Myocyte (in vitro differentiated cells): ENCODE measurements at regions not wholly inside any gene's neighbourhood (a gene's known extent, or its start where the extent isn't known, plus 50 kb on each side); places are given as distances from the start of the nearest gene placed in this dataset.

Experiments
- DNase-seq: peaks from one replicate; pipeline ENCODE4 v3.0.0-alpha.2; 2012; ENCODE audit warnings: low read depth

GRCh38 chr16:80489173-80489572 is 51.6 kb upstream of the DYNLRB2 start:
- DNase-seq = no peak

- DNase-seq = no peak
These were observed 52.6 kb upstream of the DYNLRB2 start for GRCh38 chr16:80488167-80488566.

DNA sequence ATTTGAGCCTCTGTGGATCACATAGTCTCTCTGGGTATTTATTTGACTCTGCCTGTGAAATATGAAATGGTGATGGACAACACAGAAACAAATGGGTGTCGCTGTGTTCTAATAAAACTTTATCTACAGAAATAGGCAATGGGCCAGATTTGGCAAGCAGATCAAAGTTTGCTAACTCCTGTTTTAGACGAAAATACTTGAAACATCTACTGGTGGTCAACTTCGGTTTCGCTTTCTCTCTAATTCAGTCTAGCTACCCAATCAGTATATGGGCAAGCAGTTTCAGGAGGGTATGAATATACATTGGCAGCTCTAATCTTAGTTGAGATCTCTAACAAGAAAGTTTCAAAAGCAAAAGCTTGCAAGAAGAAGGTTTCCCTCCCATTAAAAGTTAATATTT is 60.1 kb upstream of the DYNLRB2 start:
- DNase-seq = no peak

GRCh38 chr16:80477838-80478237 is 63.0 kb upstream of the DYNLRB2 start:
- no peak for DNase-seq

DNA sequence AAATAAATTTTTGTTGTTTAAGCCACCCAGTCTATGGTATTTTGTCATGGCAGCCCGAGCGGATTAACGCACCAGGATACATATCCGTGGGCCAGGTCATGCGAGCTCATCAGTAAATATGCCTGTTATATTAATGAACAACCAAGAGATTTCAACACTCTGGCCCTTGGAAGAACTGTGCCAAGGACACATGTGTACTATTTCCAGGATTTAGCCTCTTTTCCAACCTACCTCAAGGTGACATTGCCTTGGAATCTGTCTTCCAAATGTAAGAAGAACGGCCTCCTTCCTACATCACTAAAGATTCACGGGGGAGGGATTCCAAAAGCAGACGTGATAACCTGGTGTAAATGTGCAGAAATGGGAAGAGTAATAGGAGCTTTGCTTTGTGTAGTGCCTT is 72.8 kb upstream of the DYNLRB2 start:
- DNase-seq = no peak

DNA sequence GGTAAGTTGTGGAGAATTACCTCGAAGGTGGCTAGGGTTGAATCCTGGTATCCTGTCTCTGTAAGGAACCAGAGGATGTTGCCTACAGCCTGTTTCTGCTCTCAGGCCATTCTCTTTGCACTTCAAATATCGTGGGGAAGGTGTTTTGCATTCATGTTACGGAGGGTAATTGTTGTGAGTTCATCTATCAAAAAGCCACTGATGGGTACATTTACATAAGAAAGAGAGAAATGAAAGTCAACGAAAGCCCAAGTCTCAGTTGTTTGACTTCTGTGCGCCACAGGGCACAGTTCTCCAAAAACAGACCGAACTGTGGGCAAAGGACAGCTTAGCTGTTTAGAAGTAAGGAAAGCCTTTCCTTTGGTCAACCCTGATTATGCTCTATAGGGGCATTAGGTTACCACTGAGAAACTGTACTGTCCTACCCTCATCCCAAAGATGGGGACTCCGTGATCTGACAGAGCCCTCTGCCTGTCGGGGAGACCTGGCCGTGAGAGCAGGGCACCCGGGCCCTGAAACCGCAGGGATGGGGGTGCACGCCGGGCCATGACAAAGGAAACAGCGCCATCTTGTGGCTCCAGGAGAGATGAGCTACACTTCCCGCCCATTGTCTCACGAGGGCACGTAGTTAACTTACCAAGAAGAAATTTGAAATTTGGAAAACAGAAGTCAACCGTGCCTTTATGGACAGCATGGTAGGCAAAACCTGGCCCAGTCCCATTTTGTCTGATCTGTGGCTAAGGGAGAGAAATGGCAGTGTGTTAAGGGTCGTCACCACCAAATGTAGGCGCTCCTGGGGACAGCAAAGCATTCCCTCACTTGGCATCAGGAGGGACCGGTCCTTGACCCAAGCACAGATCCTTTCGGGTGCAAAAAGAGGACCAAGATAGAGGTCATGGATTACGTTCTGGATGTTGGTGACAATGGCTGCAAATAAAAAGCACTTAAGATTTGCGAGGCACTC is 74.5 kb upstream of the DYNLRB2 start:
- peak; percentile 60 for DNase-seq

DNA sequence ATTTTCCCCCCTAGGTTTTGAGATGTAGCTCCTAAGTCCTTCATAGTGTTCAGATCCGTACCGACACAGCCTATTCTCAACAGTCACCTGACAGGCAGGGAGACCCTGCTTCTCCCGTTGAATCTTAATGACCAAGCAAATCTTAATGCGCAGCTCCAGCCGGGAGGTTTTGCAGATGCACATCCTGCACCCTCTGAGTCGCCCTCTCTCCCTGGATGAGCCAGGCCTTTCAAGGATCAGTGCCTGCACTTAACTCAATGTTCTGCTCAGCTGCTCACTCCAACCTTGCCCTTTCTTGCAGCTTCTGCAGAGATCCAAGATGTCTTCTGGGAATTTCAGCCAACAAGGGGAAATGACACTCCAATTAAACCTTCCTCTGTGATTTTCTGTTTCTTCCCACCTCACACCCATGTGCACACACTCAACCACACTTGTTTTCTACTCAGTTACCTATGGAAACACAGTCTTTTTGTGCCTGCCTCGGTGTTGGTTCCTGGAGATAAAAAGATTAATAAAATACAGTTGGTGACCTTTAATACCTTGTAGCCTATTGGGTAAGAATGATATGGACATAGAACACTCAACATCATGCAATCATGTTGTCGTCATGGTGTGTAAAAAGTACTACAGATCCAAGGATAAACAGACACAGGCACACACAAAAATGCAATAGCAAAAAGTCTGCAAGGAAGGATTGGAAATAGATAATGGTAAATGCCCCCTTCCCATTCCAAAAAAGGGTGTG is 76.9 kb upstream of the DYNLRB2 start:
- DNase-seq = no peak

GRCh38 chr16:80463326-80463725 is 77.5 kb upstream of the DYNLRB2 start:
- DNase-seq = no peak

GRCh38 chr16:80462917-80463316 is 77.9 kb upstream of the DYNLRB2 start:
- DNase-seq = no peak

DNA sequence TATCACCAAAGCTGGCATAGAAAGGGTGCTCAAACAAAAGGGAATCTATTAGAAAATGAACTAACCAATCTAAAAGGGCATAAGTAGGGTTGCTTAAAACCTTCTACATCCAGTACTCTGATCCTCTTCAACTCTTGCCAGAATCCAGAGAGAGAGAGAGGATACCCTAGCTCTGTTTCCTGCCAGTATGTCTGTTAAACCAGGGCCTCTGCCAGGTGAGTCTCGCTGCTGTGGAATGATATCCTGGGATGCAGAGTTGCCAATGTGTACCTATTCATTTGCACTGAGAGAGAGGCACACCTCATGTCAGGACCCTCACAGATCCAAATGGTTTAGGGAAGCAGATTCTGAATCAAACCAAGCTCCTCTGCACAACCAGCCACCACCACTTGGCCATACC is 79.8 kb upstream of the DYNLRB2 start:
- no peak for DNase-seq

- no peak for DNase-seq
These were observed 80.8 kb upstream of the DYNLRB2 start for GRCh38 chr16:80459966-80460365.

DNA sequence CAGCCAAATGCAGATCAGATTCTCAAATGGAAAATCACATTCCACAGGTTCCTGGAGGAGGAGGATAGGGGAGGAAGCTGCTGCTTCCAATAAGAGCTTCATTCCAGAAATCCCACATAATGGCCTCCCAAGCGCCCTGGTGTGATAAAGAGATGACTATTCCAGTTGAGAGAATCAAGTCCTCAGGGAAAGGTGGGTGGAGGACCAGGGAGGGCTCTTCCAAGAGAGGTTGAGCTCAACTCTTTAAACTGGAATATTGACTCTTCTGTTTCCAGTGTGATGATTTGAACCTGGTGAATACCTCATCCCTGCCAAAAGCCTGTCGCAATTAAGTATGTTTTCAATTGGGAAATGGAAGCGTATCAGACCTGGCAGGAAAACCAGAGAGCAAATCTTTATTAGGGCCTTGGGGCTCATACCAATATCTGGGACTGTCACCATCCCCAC is 81.4 kb upstream of the DYNLRB2 start:
- no peak for DNase-seq

DNA sequence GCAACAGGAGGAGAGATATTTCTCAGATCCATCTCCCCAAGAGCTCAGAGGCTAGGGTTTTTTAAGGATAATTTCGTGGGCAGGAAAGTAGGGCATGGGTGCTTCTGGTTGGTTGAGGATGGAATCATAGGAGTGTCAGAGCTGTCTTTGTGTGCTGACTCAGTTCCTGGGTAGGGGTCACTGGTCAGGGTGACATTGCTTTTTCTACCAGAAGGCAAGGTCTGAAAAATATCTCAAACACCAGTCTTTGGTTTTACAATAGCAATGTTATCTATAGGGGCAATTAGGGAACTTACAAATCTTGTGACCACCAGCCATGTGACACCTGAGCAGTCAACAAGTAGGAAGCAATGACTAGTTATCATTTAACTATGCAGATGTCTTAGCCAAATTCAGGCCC is 82.9 kb upstream of the DYNLRB2 start:
- no peak for DNase-seq

- DNase-seq = no peak
These were observed 86.0 kb upstream of the DYNLRB2 start for GRCh38 chr16:80454802-80455201.

DNA sequence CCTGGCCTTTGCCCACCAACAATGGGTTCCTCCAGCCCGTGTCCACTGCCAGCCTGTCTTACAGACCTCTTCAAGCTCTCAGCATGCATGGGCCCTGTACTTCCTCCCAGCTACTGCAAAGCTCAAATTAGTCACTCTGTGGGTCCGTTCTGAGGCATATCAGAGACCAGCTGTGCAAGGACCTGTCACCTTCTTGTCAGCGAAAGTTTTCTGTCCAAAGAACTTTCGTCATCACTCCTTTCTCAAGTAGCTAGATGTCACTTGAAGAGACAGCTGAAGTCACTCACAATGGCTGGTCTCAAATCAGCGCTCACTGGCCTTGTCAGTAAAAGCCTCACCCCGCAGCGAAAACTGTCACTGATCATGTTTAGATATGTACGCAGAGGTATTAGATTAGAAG is 91.4 kb upstream of the DYNLRB2 start:
- DNase-seq = no peak

GRCh38 chr16:80447241-80447640 is 93.6 kb upstream of the DYNLRB2 start:
- no peak for DNase-seq

- no peak for DNase-seq
These were observed 98.0 kb upstream of the DYNLRB2 start for GRCh38 chr16:80442779-80443178.

DNA sequence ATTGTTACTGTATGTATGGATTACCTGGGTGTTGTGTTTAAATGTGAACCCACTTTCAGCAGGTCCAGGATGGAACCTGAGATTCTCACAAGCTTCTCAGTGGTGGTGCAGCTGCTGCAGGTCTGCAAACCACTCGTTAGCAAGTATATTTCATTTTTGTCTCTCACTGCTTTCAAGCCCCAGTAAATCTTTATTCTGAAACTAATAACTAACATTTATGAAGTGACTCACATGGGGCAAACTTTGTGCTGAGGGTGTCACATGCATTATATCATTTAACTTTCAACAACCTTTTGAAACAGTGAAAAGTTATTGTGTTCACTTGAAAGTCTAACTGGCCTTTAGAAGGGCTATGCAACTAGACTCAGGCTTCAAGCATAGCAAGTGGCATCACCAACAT is 98.9 kb upstream of the DYNLRB2 start:
- DNase-seq = no peak

DNA sequence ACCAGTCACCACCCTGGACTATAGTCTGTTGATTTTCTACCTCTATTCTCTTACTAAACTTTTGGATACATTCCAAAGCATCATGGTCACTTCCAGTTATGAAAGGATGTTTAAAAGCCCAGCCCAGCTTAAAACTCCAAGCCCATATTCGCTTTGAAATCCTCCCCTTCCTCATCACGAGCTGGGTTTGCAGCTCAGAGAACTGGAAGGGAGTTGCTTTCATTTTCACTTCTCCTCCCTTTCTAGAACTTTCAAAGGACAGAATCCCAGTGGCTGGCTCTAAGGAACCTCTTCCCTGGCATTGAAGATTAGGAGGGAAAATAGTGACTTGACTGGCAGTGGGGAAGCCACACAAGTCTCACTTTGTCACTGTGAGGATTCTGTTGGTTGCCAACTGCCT is 100.1 kb upstream of the DYNLRB2 start:
- DNase-seq = no peak

DNA sequence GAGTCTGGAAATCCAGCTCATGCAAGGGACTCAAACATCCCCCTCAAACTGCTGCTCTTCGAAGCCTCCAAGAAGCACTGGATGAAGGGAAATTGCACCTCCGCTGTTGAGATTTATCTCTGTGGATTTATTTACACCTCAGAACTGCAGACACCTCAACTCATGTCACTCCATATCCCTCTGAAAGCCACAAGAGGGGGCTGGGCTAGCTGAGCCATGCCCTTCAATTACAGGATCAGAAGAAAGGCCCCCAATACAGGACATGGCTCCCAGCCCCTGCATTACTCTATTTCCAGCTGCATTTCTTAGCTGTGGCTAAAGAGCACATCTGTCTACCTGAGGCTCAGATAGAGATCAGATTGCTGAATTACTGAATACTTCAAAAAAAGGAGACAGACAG is 103.1 kb upstream of the DYNLRB2 start:
- no peak for DNase-seq

DNA sequence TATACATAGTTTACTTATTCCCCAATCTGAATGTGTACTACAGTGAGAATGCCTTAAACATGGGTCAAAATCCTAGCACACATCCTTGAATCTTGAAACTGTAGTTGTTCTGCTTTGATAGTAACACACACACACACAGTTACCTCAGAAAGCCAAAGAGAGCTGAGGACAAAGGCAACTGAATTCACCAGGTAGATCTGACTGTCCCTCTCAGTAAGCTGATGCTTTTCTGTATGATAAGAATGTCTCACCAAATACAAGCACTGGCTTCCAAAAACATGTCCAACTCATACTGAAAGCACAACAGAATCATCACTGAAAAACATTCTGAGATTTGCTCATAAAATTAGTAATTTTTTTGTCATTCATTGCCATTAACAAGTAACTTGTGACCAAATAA is 104.3 kb upstream of the DYNLRB2 start:
- no peak for DNase-seq

DNA sequence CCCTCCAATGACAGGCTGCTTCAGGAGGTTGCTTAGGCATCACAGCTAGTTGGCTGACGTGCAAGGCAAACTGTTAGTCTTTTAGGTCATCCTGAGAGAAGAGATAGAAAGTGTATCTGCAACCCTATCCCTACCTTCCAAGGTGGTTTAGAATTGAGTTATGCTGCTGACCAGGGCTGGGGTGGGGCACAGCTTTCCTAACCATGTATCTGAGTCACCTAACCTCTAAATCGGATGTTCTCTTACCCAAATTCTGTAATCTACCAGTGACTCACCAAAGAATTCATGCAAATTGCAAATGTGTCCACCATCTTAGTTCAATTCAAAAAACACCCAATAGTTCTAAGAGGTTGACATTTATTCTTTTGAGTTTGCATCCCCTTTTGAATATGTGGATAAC is 107.2 kb upstream of the DYNLRB2 start:
- DNase-seq = no peak

GRCh38 chr16:80427795-80428194 is 113.0 kb upstream of the DYNLRB2 start:
- DNase-seq = no peak
